HEK293T (cell line): ENCODE measurements at regions not wholly inside any gene's neighbourhood (a gene's known extent, or its start where the extent isn't known, plus 50 kb on each side); places are given as distances from the start of the nearest gene placed in this dataset.

Experiments
- BHLHE40 ChIP-seq: fragments of 450-650 bp; IDR thresholded peaks from 2 replicates; pipeline ENCODE4 v1.6.1; 2016; ENCODE audit warnings: mild to moderate bottlenecking, moderate library complexity, borderline replicate concordance
- CTBP1 ChIP-seq: fragments of 450-650 bp; IDR thresholded peaks from 2 replicates; pipeline ENCODE4 v1.6.1; 2016; ENCODE audit warnings: borderline replicate concordance
- ELF4 ChIP-seq: fragments of 450-650 bp; IDR thresholded peaks from 2 replicates; pipeline ENCODE4 v1.6.1; 2017; ENCODE audit warnings: antibody characterized with exemption
- FOXA1 ChIP-seq: fragments of 450-650 bp; IDR thresholded peaks from 2 replicates; pipeline ENCODE4 v1.6.1; 2016; ENCODE audit warnings: mild to moderate bottlenecking
- HDGF ChIP-seq: fragments of 450-650 bp; IDR thresholded peaks from 2 replicates; pipeline ENCODE4 v1.6.1; 2017; ENCODE audit warnings: antibody characterized with exemption, borderline replicate concordance
- SP1 ChIP-seq: fragments of 450-650 bp; IDR thresholded peaks from 2 replicates; pipeline ENCODE4 v1.6.1; 2017
- SUZ12 ChIP-seq: fragments of 450-650 bp; IDR thresholded peaks from 2 replicates; pipeline ENCODE4 v1.6.1; 2016; ENCODE audit warnings: mild to moderate bottlenecking

DNA sequence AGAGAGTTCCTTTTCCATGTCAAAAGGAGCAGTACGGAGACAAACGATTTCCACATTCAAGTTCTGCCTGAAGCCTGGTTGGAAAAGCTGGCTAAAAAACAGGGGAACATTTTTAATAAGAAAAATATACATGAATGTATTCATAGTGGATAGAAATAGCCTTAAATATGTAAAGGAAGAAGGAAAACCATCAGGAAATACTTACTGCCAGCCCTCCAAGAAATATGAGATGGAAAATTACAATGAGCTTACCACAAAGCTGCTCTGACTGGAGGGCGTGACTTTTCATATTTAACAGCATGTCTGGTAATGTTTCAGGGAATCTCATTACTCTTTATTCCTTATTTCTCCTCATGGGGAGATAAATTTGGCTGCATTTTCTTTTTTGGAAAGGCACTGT lies 75.9 kb upstream of the ZDHHC17 start:
- TF ChIP-seq SP1 (no peak), CTBP1 (no peak), ELF4 (no peak), BHLHE40 (no peak), SUZ12 (no peak), FOXA1 (no peak), HDGF (no peak)
